PC-9 (cell line): ENCODE measurements at regions not wholly inside any gene's neighbourhood (a gene's known extent, or its start where the extent isn't known, plus 50 kb on each side); places are given as distances from the start of the nearest gene placed in this dataset.

Experiments
- BruUV-seq: library from RNA; stranded (reverse); fragments of 400-500 nt; replicated peaks from 2 replicates; lab custom pipeline; 2021; lab: Mats Ljungman, UMichigan
- CTCF ChIA-PET: fragments of 300-600 bp; sonication (Branson Sonifier 250); formaldehyde crosslinking; loops from one replicate; lab custom pipeline; 2022; ENCODE audit warnings: antibody characterized with exemption; lab: Charles Lee
- POLR2A ChIA-PET: fragments of 300-600 bp; sonication (Branson Sonifier 250); formaldehyde crosslinking; loops from one replicate; lab custom pipeline; 2022; ENCODE audit warnings: antibody characterized with exemption; ENCODE audit not compliant: unreplicated experiment; lab: Charles Lee
- DNase-seq, 2 experiments: peaks; one replicate each; pipeline versions ENCODE4 v3.0.0 to v3.0.0-alpha.2; 2015 to 2022; ENCODE audit warnings: mixed read lengths in 1 of 2
- H2AFZ ChIP-seq: fragments of 200-600 bp; sonication (generic); 2 replicates; pipeline ENCODE4 v1.8.1; 2017; ENCODE audit warnings: antibody characterized with exemption
- H3F3A ChIP-seq: fragments of 200-600 bp; sonication (generic); 2 replicates; pipeline ENCODE4 v1.8.1; 2017; ENCODE audit warnings: antibody characterized with exemption, mild to moderate bottlenecking, low read depth; ENCODE audit not compliant: insufficient read depth
- H3K27ac ChIP-seq: fragments of 200-600 bp; sonication (generic); 2 replicates; pipeline ENCODE4 v1.6.1; 2016; ENCODE audit warnings: mixed run types
- H3K27me3 ChIP-seq: fragments of 200-600 bp; sonication (generic); 2 replicates; pipeline ENCODE4 v1.6.1; 2016; ENCODE audit warnings: low read depth, mixed run types; ENCODE audit not compliant: insufficient read depth
- H3K36me3 ChIP-seq: fragments of 200-600 bp; sonication (generic); 2 replicates; pipeline ENCODE4 v1.6.1; 2016; ENCODE audit warnings: low read depth, mixed run types
- H3K4me1 ChIP-seq: fragments of 200-600 bp; sonication (generic); replicated peaks from 2 replicates; pipeline ENCODE4 v1.6.1; 2016; ENCODE audit warnings: mixed run types; ENCODE audit not compliant: insufficient read depth
- H3K4me2 ChIP-seq: fragments of 200-600 bp; sonication (generic); 2 replicates; pipeline ENCODE4 v1.6.1; 2017; ENCODE audit warnings: mixed run types
- H3K4me3 ChIP-seq: fragments of 200-600 bp; sonication (generic); 2 replicates; pipeline ENCODE4 v1.6.1; 2016; ENCODE audit warnings: mixed run types
- H3K79me2 ChIP-seq: fragments of 200-600 bp; sonication (generic); 2 replicates; pipeline ENCODE4 v1.6.1; 2017; ENCODE audit warnings: low read depth, mixed run types
- H3K9me2 ChIP-seq: fragments of 200-600 bp; sonication (generic); 2 replicates; pipeline ENCODE4 v1.8.1; 2017; ENCODE audit warnings: mild to moderate bottlenecking; ENCODE audit not compliant: insufficient read depth
- H3K9me3 ChIP-seq: fragments of 200-600 bp; sonication (generic); 2 replicates; pipeline ENCODE4 v1.8.1; 2016; ENCODE audit warnings: low read depth; ENCODE audit not compliant: insufficient read depth
- H4K20me1 ChIP-seq: fragments of 200-600 bp; sonication (generic); 2 replicates; pipeline ENCODE4 v1.8.1; 2017; ENCODE audit not compliant: insufficient read depth
- EZH2 ChIP-seq: fragments of 200-600 bp; sonication (generic); IDR thresholded peaks from 2 replicates; pipeline ENCODE4 v1.8.0; 2017; ENCODE audit warnings: antibody characterized with exemption, low read depth
- intact Hi-C: fragments of 100-400 bp; cut with micrococcal nuclease; formaldehyde crosslinking; loops from one replicate; pipeline ENCODE4 v1.10.0; 2022; ENCODE audit not compliant: unreplicated experiment
- TF ChIP-seq, protein P1 (sequence below): fragments of 200-600 bp; sonication (generic); conservative IDR thresholded peaks from 2 replicates; pipeline ENCODE4 v1.6.1; 2017; ENCODE audit warnings: mixed run types, antibody characterized with exemption, mild to moderate bottlenecking, moderate library complexity

GRCh38 chr9:84499969-84500582 is 159.5 kb upstream of the SLC28A3 start:
- CTCF ChIA-PET: no interaction called here
- no peaks in the 10 kb centered on the region for H3F3A ChIP-seq
- no peaks in the 10 kb centered on the region for H3K36me3 ChIP-seq
- H3K4me3 ChIP-seq: no peak overlapping the region
- H3K79me2 ChIP-seq: no peaks in the 10 kb centered on the region
- peaks cover 39% of the 10 kb centered on the region for H3K27me3 ChIP-seq
- no TSS peak for BruUV-seq
- H4K20me1 ChIP-seq: no peaks in the 10 kb centered on the region
- DNase-seq: no peak
- no peak overlapping the region for H3K4me2 ChIP-seq
- no peak overlapping the region for H3K27ac ChIP-seq
- no peaks in the 10 kb centered on the region for H3K9me3 ChIP-seq
- H3K9me2 ChIP-seq: no peaks in the 10 kb centered on the region
- no peaks in the 10 kb centered on the region for H3K4me1 ChIP-seq
- TF ChIP-seq, protein P1, sequence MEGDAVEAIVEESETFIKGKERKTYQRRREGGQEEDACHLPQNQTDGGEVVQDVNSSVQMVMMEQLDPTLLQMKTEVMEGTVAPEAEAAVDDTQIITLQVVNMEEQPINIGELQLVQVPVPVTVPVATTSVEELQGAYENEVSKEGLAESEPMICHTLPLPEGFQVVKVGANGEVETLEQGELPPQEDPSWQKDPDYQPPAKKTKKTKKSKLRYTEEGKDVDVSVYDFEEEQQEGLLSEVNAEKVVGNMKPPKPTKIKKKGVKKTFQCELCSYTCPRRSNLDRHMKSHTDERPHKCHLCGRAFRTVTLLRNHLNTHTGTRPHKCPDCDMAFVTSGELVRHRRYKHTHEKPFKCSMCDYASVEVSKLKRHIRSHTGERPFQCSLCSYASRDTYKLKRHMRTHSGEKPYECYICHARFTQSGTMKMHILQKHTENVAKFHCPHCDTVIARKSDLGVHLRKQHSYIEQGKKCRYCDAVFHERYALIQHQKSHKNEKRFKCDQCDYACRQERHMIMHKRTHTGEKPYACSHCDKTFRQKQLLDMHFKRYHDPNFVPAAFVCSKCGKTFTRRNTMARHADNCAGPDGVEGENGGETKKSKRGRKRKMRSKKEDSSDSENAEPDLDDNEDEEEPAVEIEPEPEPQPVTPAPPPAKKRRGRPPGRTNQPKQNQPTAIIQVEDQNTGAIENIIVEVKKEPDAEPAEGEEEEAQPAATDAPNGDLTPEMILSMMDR: no peak
- TF ChIP-seq EZH2: no peak
- H2AFZ ChIP-seq: no peak overlapping the region
- intact Hi-C loops: no loop called here
- POLR2A ChIA-PET: no interaction called here

DNA sequence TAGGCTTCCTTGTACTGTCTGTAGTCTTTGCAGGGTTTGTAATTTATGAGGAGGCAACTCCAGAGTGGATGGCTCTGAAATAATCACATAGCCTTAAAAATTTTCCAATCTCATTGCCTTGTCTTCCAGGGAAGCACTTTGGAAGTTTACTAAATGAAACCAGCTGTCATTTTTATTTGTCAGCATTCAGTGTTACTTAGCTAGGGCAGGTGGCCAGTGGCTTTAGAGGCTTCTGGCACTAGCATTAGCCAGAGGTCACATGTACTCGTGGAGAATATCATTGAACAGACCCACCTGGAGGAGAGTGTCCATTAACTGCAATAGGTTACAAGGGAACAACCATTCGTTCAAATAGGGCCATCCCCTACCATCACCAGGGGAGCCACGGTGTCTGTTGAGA is 160.3 kb upstream of the SLC28A3 start:
- Histone ChIP-seq H3K9me3 (no peaks in the 10 kb centered on the region), H3K4me2 (no peak overlapping the region), H3F3A (no peaks in the 10 kb centered on the region), H2AFZ (no peak overlapping the region), H3K79me2 (no peaks in the 10 kb centered on the region), H4K20me1 (no peaks in the 10 kb centered on the region), H3K36me3 (no peaks in the 10 kb centered on the region), H3K4me3 (no peak overlapping the region), H3K27me3 (peaks cover 35% of the 10 kb centered on the region), H3K27ac (no peak overlapping the region), H3K4me1 (no peaks in the 10 kb centered on the region), H3K9me2 (no peaks in the 10 kb centered on the region)
- ChIA-PET CTCF (no interaction called here), POLR2A (no interaction called here)
- no peak for TF ChIP-seq EZH2
- TF ChIP-seq, protein P1: no peak
- no peak for DNase-seq
- no TSS peak for BruUV-seq
- intact Hi-C loops: no loop called here

- BruUV-seq: no TSS peak
- Histone ChIP-seq H3K9me2 (no peaks in the 10 kb centered on the region), H3K36me3 (no peaks in the 10 kb centered on the region), H3K4me2 (no peak overlapping the region), H2AFZ (no peak overlapping the region), H3F3A (no peaks in the 10 kb centered on the region), H3K27me3 (peaks cover 29% of the 10 kb centered on the region), H3K27ac (no peak overlapping the region), H4K20me1 (no peaks in the 10 kb centered on the region), H3K9me3 (no peaks in the 10 kb centered on the region), H3K4me1 (no peaks in the 10 kb centered on the region), H3K79me2 (no peaks in the 10 kb centered on the region), H3K4me3 (no peak overlapping the region)
- intact Hi-C loops: no loop called here
- ChIA-PET POLR2A (no interaction called here), CTCF (no interaction called here)
- TF ChIP-seq, protein P1: no peak
- TF ChIP-seq EZH2: no peak
- no peak for DNase-seq
Observed at GRCh38 chr9:84501587-84501986, 161.0 kb upstream of the SLC28A3 start.
